Lung (tissue), 11 donors: ENCODE measurements at regions not wholly inside any gene's neighbourhood (a gene's known extent, or its start where the extent isn't known, plus 50 kb on each side); places are given as distances from the start of the nearest gene placed in this dataset.

Experiments
- ATAC-seq: fragments of 200-7000 bp; cut with Tn5 transposase; one replicate; pipeline ENCODE4 v1.9.1; 2020; ENCODE audit warnings: moderate number of reproducible peaks; ENCODE audit not compliant: insufficient read depth, low FRiP score
- DNase-seq, 3 donors: peaks; one replicate each; pipeline ENCODE4 v3.0.0-alpha.2; 2013 to 2017
- H3K27ac ChIP-seq, 2 donors: one replicate each; pipeline ENCODE4 v1.5.1; 2013; ENCODE audit warnings: mild to moderate bottlenecking in 2 of 2, moderate library complexity in 2 of 2, control low read depth in 1 of 2, inconsistent platforms in 1 of 2, low read depth in 1 of 2, low read length in 1 of 2
- H3K27me3 ChIP-seq, 3 donors: one replicate each; pipeline ENCODE4 v1.5.1; 2013; ENCODE audit warnings: low read length in 2 of 3; ENCODE audit not compliant: control insufficient read depth in 3 of 3, insufficient read depth in 3 of 3
- H3K36me3 ChIP-seq, 4 donors: one replicate each; pipeline ENCODE4 v1.5.1; 2013; ENCODE audit warnings: low read length in 4 of 4, mild to moderate bottlenecking in 1 of 4, moderate library complexity in 1 of 4; ENCODE audit not compliant: control insufficient read depth in 4 of 4, insufficient read depth in 4 of 4
- H3K4me1 ChIP-seq, 5 donors: one replicate each; pipeline ENCODE4 v1.5.1; 2013; ENCODE audit warnings: low read length in 5 of 5, mild to moderate bottlenecking in 2 of 5, moderate library complexity in 1 of 5; ENCODE audit not compliant: control insufficient read depth in 5 of 5, insufficient read depth in 5 of 5
- H3K4me3 ChIP-seq: one replicate; pipeline ENCODE4 v1.5.1; 2013; ENCODE audit warnings: mild to moderate bottlenecking, control low read depth, moderate library complexity
- H3K9ac ChIP-seq, 2 donors: one replicate each; pipeline ENCODE4 v1.5.1; 2013; ENCODE audit warnings: low read length in 2 of 2, control low read depth in 1 of 2; ENCODE audit not compliant: insufficient read depth in 1 of 2
- H3K9me3 ChIP-seq, 4 donors: one replicate each; pipeline ENCODE4 v1.5.1; 2013; ENCODE audit warnings: low read length in 3 of 4, mild to moderate bottlenecking in 1 of 4, moderate library complexity in 1 of 4; ENCODE audit not compliant: control insufficient read depth in 4 of 4, insufficient read depth in 3 of 4
- WGBS, 2 donors: extraction: QIAGEN DNeasy Blood & Tissue Kit; methylation state at CpG; one replicate each; pipeline ENCODE4 v1.1.7; 2013; 5-methylcytosine and 5-hydroxymethylcytosine counted together
- TF ChIP-seq, protein P1 (sequence below): IDR thresholded peaks from 2 replicates; pipeline ENCODE4 v1.5.1; 2012; ENCODE audit warnings: mild to moderate bottlenecking; ENCODE audit errors: control extremely low read depth, extremely low read depth
- donor health status: control.
- donor health status: control.
- donor health status: Bipolar disorder and iron deficiency.
- donor health status: healthy.
- donor health status: DM: yes; HTN: yes; CAD: no.

GRCh38 chr2:7094231-7094741 is 177.1 kb downstream of the RNF144A start:
- H3K9ac ChIP-seq, result no peak overlapping the region
- peak; percentile 8 for ATAC-seq
- H3K27me3 ChIP-seq, result no peaks in the 10 kb centered on the region
- no peaks in the 10 kb centered on the region for H3K9me3 ChIP-seq
- H3K36me3 ChIP-seq, result no peaks in the 10 kb centered on the region
- 60 to 79% methylated on average over 12 of the region's 12 CpGs for WGBS, 2 donors
- H3K4me3 ChIP-seq, result no peak overlapping the region
- TF ChIP-seq, protein P1, sequence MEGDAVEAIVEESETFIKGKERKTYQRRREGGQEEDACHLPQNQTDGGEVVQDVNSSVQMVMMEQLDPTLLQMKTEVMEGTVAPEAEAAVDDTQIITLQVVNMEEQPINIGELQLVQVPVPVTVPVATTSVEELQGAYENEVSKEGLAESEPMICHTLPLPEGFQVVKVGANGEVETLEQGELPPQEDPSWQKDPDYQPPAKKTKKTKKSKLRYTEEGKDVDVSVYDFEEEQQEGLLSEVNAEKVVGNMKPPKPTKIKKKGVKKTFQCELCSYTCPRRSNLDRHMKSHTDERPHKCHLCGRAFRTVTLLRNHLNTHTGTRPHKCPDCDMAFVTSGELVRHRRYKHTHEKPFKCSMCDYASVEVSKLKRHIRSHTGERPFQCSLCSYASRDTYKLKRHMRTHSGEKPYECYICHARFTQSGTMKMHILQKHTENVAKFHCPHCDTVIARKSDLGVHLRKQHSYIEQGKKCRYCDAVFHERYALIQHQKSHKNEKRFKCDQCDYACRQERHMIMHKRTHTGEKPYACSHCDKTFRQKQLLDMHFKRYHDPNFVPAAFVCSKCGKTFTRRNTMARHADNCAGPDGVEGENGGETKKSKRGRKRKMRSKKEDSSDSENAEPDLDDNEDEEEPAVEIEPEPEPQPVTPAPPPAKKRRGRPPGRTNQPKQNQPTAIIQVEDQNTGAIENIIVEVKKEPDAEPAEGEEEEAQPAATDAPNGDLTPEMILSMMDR, result no peak
- peak in 2 of 3 donors; percentile 25 to 40 for DNase-seq
- no peak overlapping the region for H3K27ac ChIP-seq
- H3K4me1 ChIP-seq, result peaks cover 0 to 3% (median 2%) of the 10 kb centered on the region in 5 donors

DNA sequence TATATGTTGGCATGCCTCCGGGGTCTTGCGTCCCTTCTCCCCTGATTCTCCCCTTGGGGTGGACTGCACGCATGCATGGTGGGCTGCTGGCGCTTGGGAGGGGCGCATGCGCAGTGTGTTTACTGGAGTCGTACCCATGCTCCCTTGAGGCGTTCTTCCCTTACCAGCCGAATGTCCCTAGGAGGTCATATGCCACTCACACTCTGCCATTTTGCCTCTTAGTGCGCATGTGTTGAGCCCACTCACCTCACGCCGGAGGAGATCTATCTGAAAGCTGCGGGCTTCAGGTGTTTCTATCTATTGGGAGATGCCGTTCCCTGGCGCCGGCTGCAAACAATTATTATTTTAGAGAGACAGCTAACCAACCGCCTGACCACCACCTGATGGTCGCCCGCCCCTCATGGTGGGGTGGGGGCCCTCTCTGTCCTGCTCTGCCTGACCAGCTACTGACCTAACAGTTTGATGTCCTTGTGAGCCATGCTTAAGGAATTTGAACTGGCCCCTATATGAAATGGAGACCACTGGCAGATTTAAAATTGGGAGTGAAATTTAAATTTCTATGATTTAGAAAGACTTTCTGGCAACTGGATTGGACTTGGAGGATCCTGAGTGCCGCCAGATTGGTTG is 179.6 kb downstream of the RNF144A start:
- WGBS, 2 donors, result 82 to 84% methylated on average over 20 of the region's 20 CpGs
- H3K36me3 ChIP-seq, result no peaks in the 10 kb centered on the region
- DNase-seq, result no peak
- H3K27ac ChIP-seq, result no peak overlapping the region
- H3K4me3 ChIP-seq, result no peak overlapping the region
- H3K9ac ChIP-seq, result no peak overlapping the region
- TF ChIP-seq, protein P1, result no peak
- H3K4me1 ChIP-seq, result peaks cover 0 to 3% (median 2%) of the 10 kb centered on the region in 5 donors
- no peaks in the 10 kb centered on the region for H3K27me3 ChIP-seq
- no peak for ATAC-seq
- H3K9me3 ChIP-seq, result no peaks in the 10 kb centered on the region

- peaks cover 0 to 3% (median 2%) of the 10 kb centered on the region in 5 donors for H3K4me1 ChIP-seq
- no peak overlapping the region for H3K4me3 ChIP-seq
- ATAC-seq (peak; percentile 88), DNase-seq (peak; percentile 76 to 82 (median 81))
- H3K27ac ChIP-seq, result no peak overlapping the region
- TF ChIP-seq, protein P1, result peak; percentile 97
- 1 to 3% methylated on average over 18 of the region's 18 CpGs for WGBS, 2 donors
- no peaks in the 10 kb centered on the region for H3K9me3 ChIP-seq
- no peak overlapping the region for H3K9ac ChIP-seq
- no peaks in the 10 kb centered on the region for H3K27me3 ChIP-seq
- no peaks in the 10 kb centered on the region for H3K36me3 ChIP-seq
Measured at GRCh38 chr2:7097353-7097895, 180.2 kb downstream of the RNF144A start.
